ENCODE measurements at regions not wholly inside any gene's neighbourhood (a gene's known extent, or its start where the extent isn't known, plus 50 kb on each side); places are given as distances from the start of the nearest gene placed in this dataset.

DNA sequence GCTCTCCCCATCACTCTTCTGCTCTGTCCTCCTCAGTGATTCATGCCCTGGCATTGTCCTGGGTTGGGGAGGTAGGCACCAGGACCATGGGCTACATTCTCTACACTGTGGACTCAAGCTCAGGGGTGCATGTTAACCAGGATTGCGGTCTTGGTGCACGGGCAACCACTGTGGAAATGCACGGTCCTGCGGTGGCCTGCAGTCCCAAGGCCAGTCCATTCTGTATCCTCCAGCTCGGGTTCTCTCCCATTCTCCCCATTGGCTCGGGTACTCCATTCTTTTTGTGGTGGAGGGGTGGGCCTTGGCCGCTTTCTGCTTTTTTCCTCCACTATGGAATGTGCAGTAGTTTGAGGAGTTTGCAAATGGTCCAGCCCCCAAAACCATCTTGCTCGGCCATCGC, 215.0 kb upstream of the MYT1L start:
- H2AFZ ChIP-seq (ENCODE audit: low read depth, low read length, poor library complexity, severe bottlenecking): no peak overlapping the region
- intact Hi-C loops (cut with micrococcal nuclease): no loop called here
- H3K9me3 ChIP-seq (ENCODE audit: control insufficient read depth in 1 of 2, insufficient read depth in 1 of 2, low read depth in 1 of 2, low read length in 2 of 2): no peaks in the 10 kb centered on the region
- H3K4me1 ChIP-seq (ENCODE audit: control insufficient read depth in 1 of 2, insufficient read depth in 2 of 2, low read length in 2 of 2): no peaks in the 10 kb centered on the region
- no peak overlapping the region for H3K4me2 ChIP-seq (ENCODE audit: low read length)
- ChIA-PET RAD21 (ENCODE audit: low non-redundant PET in 1 of 2, low total read pairs in 2 of 2, uncharacterized antibody in 2 of 2, unreplicated experiment in 2 of 2) (no interaction called here), POLR2A (no interaction called here), CTCF (no interaction called here)
- DNase-seq (ENCODE audit: low read depth, low spot score) (no peak), ATAC-seq (no peak)
- no peak for TF ChIP-seq EGR1 (IDR thresholded peaks at IDR 0.05; ENCODE audit: low read depth)
- TF ChIP-seq, protein P1, sequence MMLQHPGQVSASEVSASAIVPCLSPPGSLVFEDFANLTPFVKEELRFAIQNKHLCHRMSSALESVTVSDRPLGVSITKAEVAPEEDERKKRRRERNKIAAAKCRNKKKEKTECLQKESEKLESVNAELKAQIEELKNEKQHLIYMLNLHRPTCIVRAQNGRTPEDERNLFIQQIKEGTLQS (IDR thresholded peaks at IDR 0.05): no peak
- TF ChIP-seq, protein P2, sequence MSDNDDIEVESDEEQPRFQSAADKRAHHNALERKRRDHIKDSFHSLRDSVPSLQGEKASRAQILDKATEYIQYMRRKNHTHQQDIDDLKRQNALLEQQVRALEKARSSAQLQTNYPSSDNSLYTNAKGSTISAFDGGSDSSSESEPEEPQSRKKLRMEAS (IDR thresholded peaks at IDR 0.05): no peak
- TF ChIP-seq ZFX (IDR thresholded peaks at IDR 0.05): no peak
- TF ChIP-seq, protein P3, sequence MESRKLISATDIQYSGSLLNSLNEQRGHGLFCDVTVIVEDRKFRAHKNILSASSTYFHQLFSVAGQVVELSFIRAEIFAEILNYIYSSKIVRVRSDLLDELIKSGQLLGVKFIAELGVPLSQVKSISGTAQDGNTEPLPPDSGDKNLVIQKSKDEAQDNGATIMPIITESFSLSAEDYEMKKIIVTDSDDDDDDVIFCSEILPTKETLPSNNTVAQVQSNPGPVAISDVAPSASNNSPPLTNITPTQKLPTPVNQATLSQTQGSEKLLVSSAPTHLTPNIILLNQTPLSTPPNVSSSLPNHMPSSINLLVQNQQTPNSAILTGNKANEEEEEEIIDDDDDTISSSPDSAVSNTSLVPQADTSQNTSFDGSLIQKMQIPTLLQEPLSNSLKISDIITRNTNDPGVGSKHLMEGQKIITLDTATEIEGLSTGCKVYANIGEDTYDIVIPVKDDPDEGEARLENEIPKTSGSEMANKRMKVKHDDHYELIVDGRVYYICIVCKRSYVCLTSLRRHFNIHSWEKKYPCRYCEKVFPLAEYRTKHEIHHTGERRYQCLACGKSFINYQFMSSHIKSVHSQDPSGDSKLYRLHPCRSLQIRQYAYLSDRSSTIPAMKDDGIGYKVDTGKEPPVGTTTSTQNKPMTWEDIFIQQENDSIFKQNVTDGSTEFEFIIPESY (IDR thresholded peaks at IDR 0.05; ENCODE audit: extremely low read depth, insufficient replicate concordance, low read length): no peak
- no peak for TF ChIP-seq SRF (IDR thresholded peaks at IDR 0.05; ENCODE audit: low read depth)
- no peak for TF ChIP-seq EZH2 (IDR thresholded peaks at IDR 0.05)
- TF ChIP-seq ELF1 (IDR thresholded peaks at IDR 0.05; ENCODE audit: borderline replicate concordance, low read depth): no peak
- no peak for TF ChIP-seq SIN3A (IDR thresholded peaks at IDR 0.05; ENCODE audit: low read depth)
- no peak for TF ChIP-seq YY1 (IDR thresholded peaks at IDR 0.05; ENCODE audit: extremely low read depth, insufficient replicate concordance, low read depth, low read length)
- TF ChIP-seq RAD21 (IDR thresholded peaks at IDR 0.05; ENCODE audit: low read depth): no peak
- no peak for TF ChIP-seq POLR2AphosphoS5 (IDR thresholded peaks at IDR 0.05; ENCODE audit: low read depth, low read length)
- TF ChIP-seq CEBPB (IDR thresholded peaks at IDR 0.05; ENCODE audit: low read depth): no peak
- TF ChIP-seq SP1 (IDR thresholded peaks at IDR 0.05; ENCODE audit: low read depth): no peak
- no peak for TF ChIP-seq FOSL1 (IDR thresholded peaks at IDR 0.05; ENCODE audit: low read depth)
- TF ChIP-seq, protein P4, sequence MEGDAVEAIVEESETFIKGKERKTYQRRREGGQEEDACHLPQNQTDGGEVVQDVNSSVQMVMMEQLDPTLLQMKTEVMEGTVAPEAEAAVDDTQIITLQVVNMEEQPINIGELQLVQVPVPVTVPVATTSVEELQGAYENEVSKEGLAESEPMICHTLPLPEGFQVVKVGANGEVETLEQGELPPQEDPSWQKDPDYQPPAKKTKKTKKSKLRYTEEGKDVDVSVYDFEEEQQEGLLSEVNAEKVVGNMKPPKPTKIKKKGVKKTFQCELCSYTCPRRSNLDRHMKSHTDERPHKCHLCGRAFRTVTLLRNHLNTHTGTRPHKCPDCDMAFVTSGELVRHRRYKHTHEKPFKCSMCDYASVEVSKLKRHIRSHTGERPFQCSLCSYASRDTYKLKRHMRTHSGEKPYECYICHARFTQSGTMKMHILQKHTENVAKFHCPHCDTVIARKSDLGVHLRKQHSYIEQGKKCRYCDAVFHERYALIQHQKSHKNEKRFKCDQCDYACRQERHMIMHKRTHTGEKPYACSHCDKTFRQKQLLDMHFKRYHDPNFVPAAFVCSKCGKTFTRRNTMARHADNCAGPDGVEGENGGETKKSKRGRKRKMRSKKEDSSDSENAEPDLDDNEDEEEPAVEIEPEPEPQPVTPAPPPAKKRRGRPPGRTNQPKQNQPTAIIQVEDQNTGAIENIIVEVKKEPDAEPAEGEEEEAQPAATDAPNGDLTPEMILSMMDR (IDR thresholded peaks at IDR 0.05 in 2 of 3, conservative IDR thresholded peaks at IDR 0.05 in 1 of 3; ENCODE audit: borderline replicate concordance in 1 of 3, insufficient read depth in 1 of 3, low read depth in 2 of 3, low read length in 2 of 3): no peak
- TF ChIP-seq EZH2phosphoT487 (IDR thresholded peaks at IDR 0.05; ENCODE audit: borderline replicate concordance): no peak
- no peak for TF ChIP-seq TCF7L2 (IDR thresholded peaks at IDR 0.05; ENCODE audit: borderline replicate concordance, extremely low read depth, insufficient read depth, insufficient read length)
- H3K9me2 ChIP-seq (ENCODE audit: insufficient read depth): no peaks in the 10 kb centered on the region
- H3K4me3 ChIP-seq (replicated peaks in 1 of 2; ENCODE audit: low read depth in 1 of 2, low read length in 2 of 2): no peak overlapping the region
- no peaks in the 10 kb centered on the region for H3K36me3 ChIP-seq (ENCODE audit: control insufficient read depth in 1 of 2, insufficient read depth in 2 of 2, low read length in 2 of 2)
- no TSS peak for BruUV-seq (replicated peaks)
- 0 out of 2 replicates have a peak, but pooled peaks cover 4% of the 10 kb centered on the region for H3K27me3 ChIP-seq (ENCODE audit: insufficient read depth, low read length)
- H3K27ac ChIP-seq (ENCODE audit: low read depth, low read length): no peak overlapping the region
- no peaks in the 10 kb centered on the region for H4K20me1 ChIP-seq (ENCODE audit: insufficient read depth)
- no peaks in the 10 kb centered on the region for H3K79me2 ChIP-seq (ENCODE audit: insufficient read depth, low read length)
- H3K9ac ChIP-seq (ENCODE audit: low read length): no peak overlapping the region

Data from HCT116 (cell line).